SU-DHL-6 (cell line): ENCODE measurements at regions not wholly inside any gene's neighbourhood (a gene's known extent, or its start where the extent isn't known, plus 50 kb on each side); places are given as distances from the start of the nearest gene placed in this dataset.

Source experiments
- H2AFZ ChIP-seq: fragments of 200-600 bp; sonication (generic); 2 replicates; pipeline ENCODE4 v1.6.1; 2014; ENCODE audit warnings: low read depth, mild to moderate bottlenecking, moderate library complexity, mixed read lengths, antibody characterized with exemption, low read length; ENCODE audit not compliant: severe bottlenecking
- H3F3A ChIP-seq: fragments of 200-600 bp; shearing (Covaris generic); 2 replicates; pipeline ENCODE4 v1.6.0; 2016; ENCODE audit warnings: antibody characterized with exemption, mild to moderate bottlenecking; ENCODE audit not compliant: insufficient read depth
- H3K27ac ChIP-seq: fragments of 200-600 bp; sonication (generic); 2 replicates; pipeline ENCODE4 v1.5.1; 2016; ENCODE audit warnings: low read depth, mild to moderate bottlenecking, low read length, moderate library complexity, mixed read lengths
- H3K27me3 ChIP-seq: fragments of 200-600 bp; sonication (generic), shearing (Covaris generic); 2 replicates; pipeline ENCODE4 v1.6.0; 2014; ENCODE audit warnings: mild to moderate bottlenecking, low read length
- H3K36me3 ChIP-seq: fragments of 200-600 bp; sonication (generic); 2 replicates; pipeline ENCODE4 v1.6.1; 2014; ENCODE audit warnings: mild to moderate bottlenecking, low read length, mixed read lengths
- H3K4me2 ChIP-seq: fragments of 300-600, 200-600 bp; shearing (Covaris generic), sonication (generic); 2 replicates; pipeline ENCODE4 v1.6.0; 2014; ENCODE audit warnings: low read length, low read depth, mild to moderate bottlenecking; ENCODE audit not compliant: poor library complexity, severe bottlenecking
- H3K4me3 ChIP-seq: fragments of 200-600 bp; sonication (generic); 2 replicates; pipeline ENCODE4 v1.5.1; 2014; ENCODE audit warnings: antibody characterized with exemption, low read length, mild to moderate bottlenecking, mixed read lengths; ENCODE audit not compliant: insufficient read depth, poor library complexity, severe bottlenecking
- H3K79me2 ChIP-seq: fragments of 200-600 bp; sonication (generic); 2 replicates; pipeline ENCODE4 v1.6.1; 2014; ENCODE audit warnings: mild to moderate bottlenecking, low read length, moderate library complexity; ENCODE audit not compliant: insufficient read depth
- H3K9ac ChIP-seq: fragments of 200-600 bp; sonication (generic); 2 replicates; pipeline ENCODE4 v1.7.0; 2014; ENCODE audit warnings: mild to moderate bottlenecking, low read length
- H3K9me2 ChIP-seq: fragments of 200-600 bp; sonication (generic); replicated peaks from 2 replicates; pipeline ENCODE4 v1.6.1; 2014; ENCODE audit warnings: low read length; ENCODE audit not compliant: insufficient read depth
- H3K9me3 ChIP-seq: fragments of 200-600 bp; sonication (generic); 2 replicates; pipeline ENCODE4 v1.6.1; 2014; ENCODE audit warnings: low read length, mixed read lengths; ENCODE audit not compliant: insufficient read depth
- H4K20me1 ChIP-seq: fragments of 200-600 bp; sonication (generic); 2 replicates; pipeline ENCODE4 v1.6.1; 2014; ENCODE audit warnings: low read depth, mild to moderate bottlenecking, antibody characterized with exemption, low read length, moderate library complexity, mixed read lengths
- CTCF ChIP-seq: fragments of 200-600 bp; sonication (generic); IDR thresholded peaks from one replicate; pipeline ENCODE4 v1.5.1; 2017; ENCODE audit warnings: antibody characterized with exemption, mild to moderate bottlenecking, low read length, moderate library complexity; ENCODE audit not compliant: insufficient read depth, poor library complexity, severe bottlenecking
- EZH2phosphoT487 ChIP-seq: fragments of 200-600 bp; sonication (generic), shearing (Covaris generic); conservative IDR thresholded peaks from 2 replicates; pipeline ENCODE4 v1.6.1; 2018; ENCODE audit warnings: mild to moderate bottlenecking, antibody characterized with exemption, low read length, moderate library complexity, mixed read lengths

GRCh38 chr10:131473645-131474044 is 162.1 kb upstream of the TCERG1L start:
- Histone ChIP-seq H3K4me3 (no peak overlapping the region), H3K79me2 (no peaks in the 10 kb centered on the region), H3K27ac (no peak overlapping the region), H3K36me3 (no peaks in the 10 kb centered on the region), H3F3A (no peaks in the 10 kb centered on the region), H3K9me3 (no peaks in the 10 kb centered on the region), H3K27me3 (no peaks in the 10 kb centered on the region), H2AFZ (no peak overlapping the region), H4K20me1 (no peaks in the 10 kb centered on the region), H3K9ac (no peak overlapping the region), H3K4me2 (no peak overlapping the region), H3K9me2 (no peaks in the 10 kb centered on the region)
- no peak for TF ChIP-seq EZH2phosphoT487
- TF ChIP-seq CTCF, result no peak

DNA sequence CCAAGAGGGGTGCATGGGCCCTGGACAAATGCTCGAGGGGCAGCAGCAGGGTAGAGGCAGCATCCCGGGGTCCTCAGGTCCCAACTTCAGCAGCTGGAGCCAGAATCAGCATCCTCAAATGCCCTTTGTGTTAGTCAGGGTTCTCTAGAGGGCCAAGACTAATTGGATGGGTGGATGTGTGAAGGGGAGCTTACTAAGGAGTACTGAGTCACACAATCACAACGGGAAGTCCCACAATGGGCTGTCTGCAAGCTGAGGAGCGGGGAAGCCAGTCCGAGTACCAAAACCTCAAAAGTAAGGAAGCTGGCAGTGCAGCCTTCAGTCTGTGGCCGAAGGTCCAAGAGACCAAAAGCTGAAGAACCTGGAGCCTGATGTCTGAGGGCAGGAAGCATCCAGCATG is 162.9 kb upstream of the TCERG1L start:
- no peaks in the 10 kb centered on the region for H3K36me3 ChIP-seq
- H3K4me3 ChIP-seq, result no peak overlapping the region
- no peak overlapping the region for H3K4me2 ChIP-seq
- H3K27me3 ChIP-seq, result no peaks in the 10 kb centered on the region
- H3K27ac ChIP-seq, result no peak overlapping the region
- no peaks in the 10 kb centered on the region for H3K9me3 ChIP-seq
- H3K79me2 ChIP-seq, result no peaks in the 10 kb centered on the region
- H3F3A ChIP-seq, result no peaks in the 10 kb centered on the region
- no peak overlapping the region for H2AFZ ChIP-seq
- no peak overlapping the region for H3K9ac ChIP-seq
- H3K9me2 ChIP-seq, result no peaks in the 10 kb centered on the region
- TF ChIP-seq EZH2phosphoT487, result no peak
- TF ChIP-seq CTCF, result no peak
- H4K20me1 ChIP-seq, result no peaks in the 10 kb centered on the region

DNA sequence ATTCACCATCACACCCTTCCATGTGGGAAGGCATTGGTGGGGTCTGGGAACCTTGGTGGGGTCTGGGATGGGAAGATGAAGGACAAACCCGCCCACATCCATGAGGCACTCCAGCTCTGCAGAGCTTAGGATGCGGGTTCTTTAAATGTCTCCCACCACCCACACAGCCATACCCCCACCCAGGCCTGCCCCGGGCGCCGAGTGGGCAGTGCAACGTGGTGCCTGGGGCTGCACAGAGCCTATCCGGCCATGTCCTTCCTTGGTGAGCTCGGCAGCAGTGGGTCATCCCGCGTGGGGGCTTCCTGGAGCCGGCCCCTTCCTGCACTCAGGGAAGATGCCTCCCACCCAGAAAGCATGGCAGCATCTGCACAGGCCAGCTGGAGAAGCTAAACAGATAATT is 163.5 kb upstream of the TCERG1L start:
- no peaks in the 10 kb centered on the region for H3K36me3 ChIP-seq
- H3K27ac ChIP-seq, result no peak overlapping the region
- no peaks in the 10 kb centered on the region for H3K79me2 ChIP-seq
- H3K4me2 ChIP-seq, result no peak overlapping the region
- no peaks in the 10 kb centered on the region for H3K27me3 ChIP-seq
- no peak overlapping the region for H2AFZ ChIP-seq
- no peak overlapping the region for H3K4me3 ChIP-seq
- no peaks in the 10 kb centered on the region for H3F3A ChIP-seq
- no peak overlapping the region for H3K9ac ChIP-seq
- no peaks in the 10 kb centered on the region for H3K9me3 ChIP-seq
- H3K9me2 ChIP-seq, result no peaks in the 10 kb centered on the region
- TF ChIP-seq EZH2phosphoT487 (no peak), CTCF (no peak)
- H4K20me1 ChIP-seq, result no peaks in the 10 kb centered on the region

DNA sequence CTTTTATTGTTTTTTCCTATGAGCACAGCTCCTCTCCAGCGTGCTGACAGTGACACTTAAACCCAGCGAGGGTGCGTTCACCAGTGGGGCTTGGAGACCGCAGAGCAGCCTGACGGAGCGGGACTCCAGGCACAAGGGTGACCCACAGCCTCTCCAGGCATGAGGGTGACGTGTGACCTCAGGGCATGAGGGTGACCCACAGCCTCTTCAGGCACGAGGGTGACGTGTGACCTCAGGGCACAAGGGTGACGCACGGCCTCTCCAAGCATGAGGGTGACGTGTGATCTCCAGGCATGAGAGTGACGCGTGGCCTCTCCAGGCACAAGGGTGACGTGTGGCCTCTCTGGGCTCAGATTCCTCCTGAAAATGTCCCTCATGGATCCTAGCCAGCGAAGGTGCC is 164.3 kb upstream of the TCERG1L start:
- no peak for TF ChIP-seq EZH2phosphoT487
- no peak for TF ChIP-seq CTCF
- no peaks in the 10 kb centered on the region for H3K9me2 ChIP-seq
- H3F3A ChIP-seq, result no peaks in the 10 kb centered on the region
- H3K9me3 ChIP-seq, result no peaks in the 10 kb centered on the region
- no peak overlapping the region for H3K4me2 ChIP-seq
- no peak overlapping the region for H3K9ac ChIP-seq
- H3K27me3 ChIP-seq, result no peaks in the 10 kb centered on the region
- no peaks in the 10 kb centered on the region for H3K36me3 ChIP-seq
- H3K79me2 ChIP-seq, result no peaks in the 10 kb centered on the region
- no peak overlapping the region for H2AFZ ChIP-seq
- no peak overlapping the region for H3K4me3 ChIP-seq
- no peak overlapping the region for H3K27ac ChIP-seq
- H4K20me1 ChIP-seq, result no peaks in the 10 kb centered on the region
